ENCODE measurements at regions not wholly inside any gene's neighbourhood (a gene's known extent, or its start where the extent isn't known, plus 50 kb on each side); places are given as distances from the start of the nearest gene placed in this dataset.
"Not testable (repeated sequence)": the region's sequence is repeated elsewhere in the genome, so short reads cannot be mapped to it uniquely, and the experiment has no call there.

DNA sequence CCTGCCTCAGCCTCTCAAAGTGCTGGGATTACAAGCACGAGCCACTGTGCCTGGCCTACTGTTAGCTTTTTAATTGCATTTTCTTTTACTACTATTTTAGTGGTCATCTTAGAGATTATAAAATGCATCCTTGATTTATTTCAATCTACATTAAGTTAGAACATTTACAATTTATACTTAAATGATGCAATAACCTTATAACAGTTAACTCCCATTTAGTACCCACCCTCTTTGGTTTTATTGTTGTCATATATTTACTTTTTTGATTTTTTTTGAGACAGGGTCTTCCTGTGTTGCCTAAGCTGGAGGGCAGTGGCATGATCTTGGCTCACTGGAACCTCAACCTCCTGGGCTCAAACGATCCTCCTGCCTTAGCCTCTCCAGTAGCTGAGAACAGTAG is 77.3 kb downstream of the PPCDC start:
- no peak for DNase-seq

GRCh38 chr15:75104804-75105557 is 81.6 kb downstream of the PPCDC start:
- DNase-seq, result peak in 1 of 2 experiments; percentile 66

- DNase-seq, result no peak
These were observed 84.1 kb downstream of the PPCDC start for GRCh38 chr15:75107516-75107907.

- DNase-seq, result peak; percentile 24 to 31
These were observed 84.8 kb downstream of the PPCDC start for GRCh38 chr15:75107908-75108838.

DNA sequence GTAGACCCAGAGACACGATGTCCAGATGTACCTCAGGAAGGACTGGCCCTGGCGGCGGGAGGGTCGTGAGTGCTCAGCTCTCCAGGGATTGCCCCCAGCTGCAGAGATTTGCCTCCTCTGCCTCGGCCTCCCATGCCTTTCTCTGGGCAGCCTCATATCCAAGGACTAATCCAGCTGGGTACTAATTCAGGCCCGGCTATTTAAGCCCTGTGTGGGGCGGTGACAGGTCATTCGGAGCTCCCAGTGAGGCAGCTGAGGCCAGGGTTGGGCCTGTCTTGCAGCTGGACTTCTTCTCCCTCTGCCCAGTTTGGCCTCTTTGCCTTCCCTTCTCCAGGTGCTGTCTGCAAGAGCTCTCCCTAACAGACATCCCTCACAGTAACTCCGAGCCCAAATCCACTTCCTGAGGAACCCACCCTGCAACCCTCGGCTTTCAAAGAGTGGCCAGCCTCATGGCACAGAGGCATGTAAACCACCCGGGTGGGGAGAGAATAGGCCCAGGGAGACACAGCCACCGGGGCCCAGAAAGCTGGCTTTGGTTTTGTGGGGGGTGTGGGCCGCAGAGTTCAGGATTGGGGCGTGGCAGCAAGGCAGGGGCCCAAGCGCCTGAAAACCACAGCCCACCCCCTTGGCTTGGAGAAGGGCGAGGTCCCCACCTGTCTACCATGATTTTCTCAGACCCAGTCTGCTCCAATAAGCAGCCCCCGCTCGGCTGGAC is 85.8 kb downstream of the PPCDC start:
- no peak for DNase-seq

DNA sequence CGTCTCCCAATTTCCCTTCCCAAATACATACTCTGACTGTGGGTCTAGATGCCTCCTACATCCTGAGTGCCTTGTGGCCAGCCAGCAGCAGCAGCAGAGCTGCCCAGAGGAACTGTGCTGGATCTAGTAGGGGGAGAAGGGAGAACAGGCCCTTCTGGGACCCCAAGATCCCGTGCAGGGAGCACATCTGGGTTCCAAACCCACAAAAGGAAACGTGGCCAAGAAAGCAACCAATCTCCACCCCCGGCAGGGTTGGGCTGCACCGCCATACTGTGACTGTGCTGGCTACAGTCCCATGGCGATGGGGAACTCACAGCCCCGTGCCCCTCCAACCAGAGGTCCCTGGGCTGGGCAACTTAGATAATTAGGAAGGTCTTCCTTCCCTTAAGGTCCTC is 86.3 kb downstream of the PPCDC start:
- no peak for DNase-seq

- DNase-seq, result no peak
These were observed 89.0 kb downstream of the PPCDC start for GRCh38 chr15:75112278-75112847.

- DNase-seq, result no peak
These were observed 88.7 kb upstream of the C15orf39 start for GRCh38 chr15:75112848-75113492.

DNA sequence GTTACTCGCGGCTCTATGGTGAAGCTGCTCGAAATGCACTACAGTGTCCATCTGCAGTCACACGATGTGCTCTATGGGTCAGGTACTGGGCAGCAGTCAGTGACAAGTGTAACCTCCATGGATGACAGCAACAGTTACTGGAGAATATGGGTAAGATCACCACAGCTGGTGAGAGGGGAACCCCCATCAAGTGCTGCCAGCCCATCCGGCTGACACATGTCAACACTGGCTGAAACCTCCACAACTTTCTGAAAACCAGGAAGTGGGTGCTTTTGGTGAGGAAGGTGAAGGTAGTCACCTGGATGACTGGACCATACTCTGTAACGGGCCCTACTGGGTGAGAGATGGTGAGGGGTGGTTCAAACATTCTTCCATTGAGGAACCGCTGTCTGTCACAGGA is 87.4 kb upstream of the C15orf39 start:
- DNase-seq, result no peak

GRCh38 chr15:75114796-75115195 is 86.9 kb upstream of the C15orf39 start:
- DNase-seq, result no peak

GRCh38 chr15:75115411-75115913 is 86.2 kb upstream of the C15orf39 start:
- DNase-seq, result not testable (repeated sequence)

GRCh38 chr15:75116143-75116542 is 85.5 kb upstream of the C15orf39 start:
- DNase-seq, result not testable (repeated sequence)

DNA sequence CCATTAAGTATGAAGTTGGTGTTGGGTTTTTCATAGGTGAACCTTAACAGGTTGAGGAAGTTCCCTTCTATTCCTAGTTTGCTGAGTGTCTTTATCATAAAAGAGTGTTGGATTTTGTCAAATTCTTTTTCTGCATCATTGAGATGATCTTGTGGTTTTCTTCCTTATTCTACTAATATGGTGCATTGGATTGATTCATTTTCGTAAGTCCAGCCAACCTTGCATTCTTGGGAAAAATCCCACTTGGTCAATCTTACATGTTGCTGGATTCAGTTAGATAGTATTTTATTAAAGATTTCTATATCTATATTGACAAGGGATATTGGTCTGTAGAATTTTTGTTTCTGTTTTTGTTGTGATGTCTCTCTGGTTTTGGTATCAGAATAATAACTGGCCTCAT is 83.7 kb upstream of the C15orf39 start:
- no peak for DNase-seq

DNA sequence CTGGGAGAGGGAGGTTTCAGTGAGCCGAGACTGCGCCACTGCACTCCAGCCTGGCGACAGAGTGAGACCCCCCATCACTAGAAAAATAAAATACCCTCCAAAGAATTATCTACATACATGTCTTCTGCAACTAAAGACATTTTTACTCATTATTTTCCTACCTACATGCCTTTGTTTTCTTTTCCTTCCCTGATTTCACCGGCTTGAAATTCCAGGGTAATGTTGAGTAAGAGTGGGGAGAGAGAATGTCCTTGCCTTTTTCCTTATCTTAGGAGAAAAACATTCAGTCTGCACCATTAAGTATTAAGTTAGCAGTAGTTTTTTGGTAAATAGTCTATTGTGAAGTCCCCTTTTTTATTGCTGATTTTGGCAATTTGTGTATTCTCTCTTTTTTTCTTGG is 82.4 kb upstream of the C15orf39 start:
- DNase-seq, result not testable (repeated sequence)

DNA sequence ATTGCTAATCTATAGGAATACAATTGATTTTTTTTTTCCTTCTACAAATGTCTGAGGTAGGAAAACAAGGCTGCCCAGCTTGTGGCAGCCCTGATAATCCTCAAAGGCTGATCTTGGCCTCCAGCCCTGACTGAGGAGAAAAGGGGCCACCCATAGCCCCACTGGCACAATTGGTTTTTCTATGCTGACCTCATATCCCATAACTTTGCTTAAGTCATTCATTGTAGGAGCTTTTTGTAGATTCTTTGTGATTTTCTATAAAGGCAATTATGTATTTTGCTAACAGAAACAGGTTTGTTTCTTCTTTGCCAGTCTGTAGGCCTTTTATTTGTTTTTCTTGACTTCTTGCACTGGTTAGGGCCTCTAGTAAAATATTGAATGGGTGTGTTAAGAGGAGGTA is 80.2 kb upstream of the C15orf39 start:
- no peak for DNase-seq

DNA sequence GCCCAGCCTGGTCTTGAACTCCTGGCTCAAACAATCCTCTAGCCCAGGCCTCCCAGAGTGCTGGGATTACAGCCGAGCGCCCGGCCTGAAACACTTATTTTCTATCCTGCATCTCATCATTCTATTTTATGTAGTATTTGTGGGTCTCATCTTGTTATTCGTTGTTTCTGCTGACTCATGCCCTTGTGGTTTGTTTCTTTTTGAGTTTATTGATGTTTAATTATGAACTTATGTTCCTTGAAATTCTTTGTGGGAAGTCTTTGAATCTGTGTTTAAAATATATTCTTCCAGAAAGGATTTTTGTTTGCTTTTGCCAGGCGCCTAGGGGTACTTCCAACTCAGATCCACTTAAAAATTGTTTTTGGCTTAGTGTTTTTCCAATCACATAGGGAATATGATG is 78.3 kb upstream of the C15orf39 start:
- DNase-seq, result no peak

- not testable (repeated sequence) for DNase-seq
These were observed 77.4 kb upstream of the C15orf39 start for GRCh38 chr15:75124278-75124677.

DNA sequence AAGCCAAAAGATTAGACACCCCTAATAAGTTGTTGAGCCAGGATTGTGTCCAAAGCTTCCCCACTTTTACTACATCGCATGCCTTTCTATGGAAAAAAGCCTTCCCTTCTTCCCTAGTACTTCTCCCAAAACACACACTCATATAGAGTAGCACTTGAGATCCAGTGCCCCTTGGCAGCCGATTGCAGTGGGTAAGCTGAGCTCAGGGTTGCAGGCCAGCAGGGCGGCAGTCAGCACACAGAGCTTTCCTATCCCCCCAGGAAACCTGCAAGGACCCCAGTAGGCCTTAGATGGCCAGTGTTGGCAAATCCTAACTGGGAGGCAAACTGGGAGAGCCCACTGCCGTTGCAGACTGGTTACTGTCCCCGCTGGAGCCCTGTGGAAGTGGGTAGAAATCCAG is 75.7 kb upstream of the C15orf39 start:
- DNase-seq, result no peak

DNA sequence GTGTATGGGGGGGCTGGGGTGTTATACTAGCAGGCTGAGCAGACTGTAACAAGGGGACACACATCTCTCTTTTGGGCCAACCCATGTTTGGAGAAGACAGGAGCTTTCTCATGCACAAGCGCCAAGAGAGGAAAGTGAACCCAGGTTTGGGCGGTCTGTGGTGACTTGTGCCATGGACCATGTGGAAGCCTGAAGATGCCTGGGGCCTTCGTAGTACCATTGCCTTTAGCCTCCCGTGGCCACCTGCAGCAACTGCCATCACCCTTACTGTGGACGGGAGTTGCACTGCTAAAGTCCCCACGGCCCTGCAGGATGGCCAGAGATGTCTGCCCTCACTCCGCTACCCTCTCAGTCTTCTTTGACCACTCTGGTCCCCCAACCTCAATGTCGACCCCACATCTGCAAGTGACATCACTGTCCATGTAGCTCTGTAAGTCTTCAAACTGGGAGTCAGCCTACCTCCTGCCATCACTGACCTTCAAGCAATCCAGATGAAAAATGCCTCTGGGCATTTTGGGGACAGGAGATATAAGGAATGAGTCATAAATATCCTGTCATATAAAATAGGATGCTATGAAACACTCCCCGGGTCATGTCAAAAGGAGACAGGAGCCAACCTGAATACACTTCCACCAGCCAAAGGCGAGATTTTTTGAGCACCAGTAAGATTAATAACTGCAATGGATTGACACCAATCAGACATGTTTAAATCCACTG is 74.7 kb upstream of the C15orf39 start:
- DNase-seq, result no peak

- no peak for DNase-seq
These were observed 71.9 kb upstream of the C15orf39 start for GRCh38 chr15:75129788-75130187.

- no peak for DNase-seq
These were observed 70.4 kb upstream of the C15orf39 start for GRCh38 chr15:75131269-75131643.

GRCh38 chr15:75134748-75135147 is 66.9 kb upstream of the C15orf39 start:
- no peak for DNase-seq

All from SW 1271 (cell line).